T-helper 2 cell treated with Interferon-gamma antibody and Interleukin-4, amounts not matched to agents 5 μg/mL and 100 μg/mL, for 36 hours (primary cell): ENCODE measurements at regions not wholly inside any gene's neighbourhood (a gene's known extent, or its start where the extent isn't known, plus 50 kb on each side); places are given as distances from the start of the nearest gene placed in this dataset.
"Not testable (repeated sequence)": the region's sequence is repeated elsewhere in the genome, so short reads cannot be mapped to it uniquely, and the experiment has no call there.

ENCODE experiments used
- DNase-seq: peaks from one replicate; pipeline ENCODE4 v3.0.0; 2021; ENCODE audit warnings: low spot score
- H3K27ac Mint-ChIP-seq: one replicate; pipeline ENCODE4 v1.8.0; 2021; ENCODE audit warnings: mild to moderate bottlenecking, mixed read lengths
- H3K27me3 Mint-ChIP-seq: one replicate; pipeline ENCODE4 v1.8.0; 2021; ENCODE audit warnings: low read depth, mixed read lengths
- H3K36me3 Mint-ChIP-seq: one replicate; pipeline ENCODE4 v1.8.0; 2021; ENCODE audit warnings: low read depth, mixed read lengths
- H3K4me1 Mint-ChIP-seq: one replicate; pipeline ENCODE4 v1.8.0; 2021; ENCODE audit warnings: low read depth, mixed read lengths
- H3K4me3 Mint-ChIP-seq: one replicate; pipeline ENCODE4 v1.8.0; 2022; ENCODE audit warnings: mild to moderate bottlenecking, moderate library complexity, mixed read lengths
- H3K9me3 Mint-ChIP-seq: one replicate; pipeline ENCODE4 v1.8.0; 2021; ENCODE audit warnings: mixed read lengths

- peaks cover 12% of the 10 kb centered on the region for H3K9me3 Mint-ChIP-seq
- H3K27ac Mint-ChIP-seq, H3K4me1 Mint-ChIP-seq, DNase-seq, H3K4me3 Mint-ChIP-seq, H3K36me3 Mint-ChIP-seq: not testable (repeated sequence)
- peaks cover 22% of the 10 kb centered on the region for H3K27me3 Mint-ChIP-seq
These were observed 80.6 kb upstream of the ST3GAL5 start for GRCh38 chr2:85969367-85969766.

GRCh38 chr2:85965770-85966169 is 77.0 kb upstream of the ST3GAL5 start:
- DNase-seq, H3K27ac Mint-ChIP-seq, H3K4me3 Mint-ChIP-seq, H3K4me1 Mint-ChIP-seq, H3K36me3 Mint-ChIP-seq: not testable (repeated sequence)
- H3K9me3 Mint-ChIP-seq: peaks cover 11% of the 10 kb centered on the region
- H3K27me3 Mint-ChIP-seq: peaks cover 12% of the 10 kb centered on the region

- not testable (repeated sequence) for H3K27ac Mint-ChIP-seq, H3K4me3 Mint-ChIP-seq, H3K27me3 Mint-ChIP-seq, H3K36me3 Mint-ChIP-seq, H3K4me1 Mint-ChIP-seq, DNase-seq
- peaks cover 11% of the 10 kb centered on the region for H3K9me3 Mint-ChIP-seq
These were observed 75.1 kb upstream of the ST3GAL5 start for GRCh38 chr2:85963747-85964418.

DNA sequence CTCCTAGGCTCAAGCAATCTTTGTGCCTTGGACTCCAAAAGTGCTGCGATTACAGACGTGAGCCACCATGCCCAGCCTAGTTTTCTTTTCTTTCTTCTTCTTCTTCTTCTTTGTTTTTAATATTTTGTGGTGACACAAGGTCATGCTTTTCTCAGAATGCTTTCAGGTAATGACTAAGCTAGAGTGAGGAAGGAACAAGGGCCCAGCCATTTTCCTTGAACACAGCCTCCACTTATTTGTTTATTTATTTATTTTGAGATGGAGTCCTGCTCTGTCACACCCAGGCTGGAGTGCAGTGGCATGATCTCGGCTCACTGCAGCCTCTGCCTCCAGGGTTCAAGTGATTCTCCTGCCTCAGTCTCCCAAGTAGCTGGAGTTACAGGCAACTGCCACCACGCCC is 74.3 kb upstream of the ST3GAL5 start:
- H3K4me1 Mint-ChIP-seq: peaks cover 9% of the 10 kb centered on the region
- H3K9me3 Mint-ChIP-seq: peaks cover 11% of the 10 kb centered on the region
- H3K4me3 Mint-ChIP-seq: no peak overlapping the region
- H3K27ac Mint-ChIP-seq: peak overlapping the region; percentile 10
- peaks cover 5% of the 10 kb centered on the region for H3K36me3 Mint-ChIP-seq
- peaks cover 10% of the 10 kb centered on the region for H3K27me3 Mint-ChIP-seq
- DNase-seq: no peak

- Mint-ChIP-seq H3K27me3 (peaks cover 8% of the 10 kb centered on the region), H3K4me3 (no peak overlapping the region), H3K9me3 (peaks cover 11% of the 10 kb centered on the region), H3K27ac (no peak overlapping the region), H3K36me3 (peaks cover 5% of the 10 kb centered on the region), H3K4me1 (peaks cover 9% of the 10 kb centered on the region)
- DNase-seq: no peak
These were observed 73.0 kb upstream of the ST3GAL5 start for GRCh38 chr2:85961754-85962153.

DNA sequence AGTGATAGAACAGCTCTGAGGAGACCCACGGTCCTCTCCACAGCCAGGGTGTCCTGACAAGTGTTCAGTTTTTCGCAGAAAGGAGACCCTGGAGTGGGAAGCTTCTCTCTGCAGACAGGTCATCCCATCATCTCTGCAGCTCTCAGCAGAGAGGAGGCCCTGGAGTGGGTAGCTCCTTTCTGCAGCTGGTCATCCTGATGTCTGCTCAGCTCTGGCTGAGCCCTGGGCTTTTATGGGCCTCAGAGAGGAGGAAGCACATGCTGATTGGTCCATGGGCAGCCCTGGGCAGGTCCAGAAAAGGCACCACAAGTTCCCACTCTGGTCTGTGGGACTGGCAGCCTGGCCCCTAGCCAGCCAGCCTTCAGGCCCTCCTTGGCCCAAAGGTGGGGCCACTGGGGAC is 72.3 kb upstream of the ST3GAL5 start:
- Mint-ChIP-seq H3K4me1 (peaks cover 12% of the 10 kb centered on the region), H3K9me3 (peaks cover 11% of the 10 kb centered on the region), H3K36me3 (peaks cover 5% of the 10 kb centered on the region), H3K4me3 (no peak overlapping the region), H3K27me3 (peaks cover 5% of the 10 kb centered on the region), H3K27ac (no peak overlapping the region)
- DNase-seq: no peak

GRCh38 chr2:85959826-85960225 is 71.0 kb upstream of the ST3GAL5 start:
- no peak for DNase-seq
- Mint-ChIP-seq H3K36me3 (peaks cover 5% of the 10 kb centered on the region), H3K27ac (no peak overlapping the region), H3K4me1 (peaks cover 14% of the 10 kb centered on the region), H3K9me3 (peaks cover 11% of the 10 kb centered on the region), H3K4me3 (no peak overlapping the region), H3K27me3 (peaks cover 1% of the 10 kb centered on the region)

- Mint-ChIP-seq H3K27ac (no peak overlapping the region), H3K36me3 (peaks cover 5% of the 10 kb centered on the region), H3K4me3 (no peak overlapping the region), H3K4me1 (peaks cover 14% of the 10 kb centered on the region), H3K27me3 (peaks cover 1% of the 10 kb centered on the region), H3K9me3 (peaks cover 11% of the 10 kb centered on the region)
- no peak for DNase-seq
These were observed 70.4 kb upstream of the ST3GAL5 start for GRCh38 chr2:85959185-85959584.

- H3K36me3 Mint-ChIP-seq: peaks cover 5% of the 10 kb centered on the region
- no peak for DNase-seq
- H3K27ac Mint-ChIP-seq: no peak overlapping the region
- H3K27me3 Mint-ChIP-seq: peaks cover 1% of the 10 kb centered on the region
- H3K4me3 Mint-ChIP-seq: no peak overlapping the region
- peaks cover 14% of the 10 kb centered on the region for H3K4me1 Mint-ChIP-seq
- peaks cover 11% of the 10 kb centered on the region for H3K9me3 Mint-ChIP-seq
These were observed 69.9 kb upstream of the ST3GAL5 start for GRCh38 chr2:85958731-85959130.

DNA sequence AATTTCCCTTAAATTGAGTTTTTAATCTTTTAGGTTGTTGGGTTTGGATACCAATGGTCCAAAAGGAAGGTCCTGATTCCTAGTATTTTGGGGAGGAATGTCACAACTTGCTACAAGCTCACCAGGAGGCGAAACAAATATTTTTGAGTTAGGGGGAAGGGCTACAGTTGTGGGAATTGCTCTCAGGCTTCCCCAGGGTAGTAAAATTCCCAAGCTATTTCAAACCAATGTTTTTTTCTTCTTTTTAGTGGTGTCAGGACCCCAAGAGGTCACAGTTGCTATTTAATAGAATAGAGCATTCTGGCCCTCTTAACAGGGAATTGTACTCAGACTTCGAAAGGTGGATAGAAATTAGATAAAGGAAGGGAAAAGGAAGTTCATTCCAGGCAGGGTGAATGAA is 68.5 kb upstream of the ST3GAL5 start:
- no peak for DNase-seq
- peaks cover 3% of the 10 kb centered on the region for H3K9me3 Mint-ChIP-seq
- H3K4me1 Mint-ChIP-seq: peaks cover 9% of the 10 kb centered on the region
- no peak overlapping the region for H3K4me3 Mint-ChIP-seq
- H3K27me3 Mint-ChIP-seq: peaks cover 1% of the 10 kb centered on the region
- peaks cover 1% of the 10 kb centered on the region for H3K36me3 Mint-ChIP-seq
- no peak overlapping the region for H3K27ac Mint-ChIP-seq

- Mint-ChIP-seq H3K27ac (no peak overlapping the region), H3K9me3 (no peaks in the 10 kb centered on the region), H3K4me3 (no peak overlapping the region), H3K4me1 (peaks cover 9% of the 10 kb centered on the region), H3K27me3 (peaks cover 1% of the 10 kb centered on the region), H3K36me3 (no peaks in the 10 kb centered on the region)
- DNase-seq: no peak
These were observed 67.9 kb upstream of the ST3GAL5 start for GRCh38 chr2:85956646-85957039.

- H3K36me3 Mint-ChIP-seq: no peaks in the 10 kb centered on the region
- H3K4me1 Mint-ChIP-seq: peaks cover 9% of the 10 kb centered on the region
- H3K9me3 Mint-ChIP-seq: no peaks in the 10 kb centered on the region
- DNase-seq: no peak
- H3K27me3 Mint-ChIP-seq: peaks cover 2% of the 10 kb centered on the region
- H3K27ac Mint-ChIP-seq: no peak overlapping the region
- no peak overlapping the region for H3K4me3 Mint-ChIP-seq
These were observed 66.0 kb upstream of the ST3GAL5 start for GRCh38 chr2:85954590-85955458.

- Mint-ChIP-seq H3K36me3 (no peaks in the 10 kb centered on the region), H3K27me3 (peaks cover 5% of the 10 kb centered on the region), H3K9me3 (no peaks in the 10 kb centered on the region), H3K4me1 (peaks cover 9% of the 10 kb centered on the region), H3K27ac (no peak overlapping the region), H3K4me3 (no peak overlapping the region)
- no peak for DNase-seq
These were observed 65.4 kb upstream of the ST3GAL5 start for GRCh38 chr2:85954192-85954589.

GRCh38 chr2:85953476-85953875 is 64.7 kb upstream of the ST3GAL5 start:
- peaks cover 9% of the 10 kb centered on the region for H3K4me1 Mint-ChIP-seq
- H3K27ac Mint-ChIP-seq: no peak overlapping the region
- H3K9me3 Mint-ChIP-seq: peaks cover 2% of the 10 kb centered on the region

More at GRCh38 chr2:85953476-85953875, 64.7 kb upstream of the ST3GAL5 start:
- H3K27me3 Mint-ChIP-seq: peaks cover 7% of the 10 kb centered on the region
- no peak overlapping the region for H3K4me3 Mint-ChIP-seq
- no peak for DNase-seq
- H3K36me3 Mint-ChIP-seq: no peaks in the 10 kb centered on the region
